ENCODE measurements at regions not wholly inside any gene's neighbourhood (a gene's known extent, or its start where the extent isn't known, plus 50 kb on each side); places are given as distances from the start of the nearest gene placed in this dataset.

GRCh38 chr16:63563819-63564505, 1527.7 kb upstream of the CDH8 start:
- DNase-seq = no peak

GRCh38 chr16:63553980-63554379, 1517.7 kb upstream of the CDH8 start:
- no peak for DNase-seq

GRCh38 chr16:63539276-63539675, 1503.0 kb upstream of the CDH8 start:
- no peak for DNase-seq

GRCh38 chr16:63530974-63531373, 1494.7 kb upstream of the CDH8 start:
- no peak for DNase-seq

- DNase-seq = no peak
Observed at GRCh38 chr16:63530208-63530607, 1494.0 kb upstream of the CDH8 start.

GRCh38 chr16:63527404-63527803, 1491.2 kb upstream of the CDH8 start:
- no peak for DNase-seq

- DNase-seq = no peak
Observed at GRCh38 chr16:63516394-63516793, 1480.2 kb upstream of the CDH8 start.

- no peak for DNase-seq
Observed at GRCh38 chr16:63512910-63513309, 1476.7 kb upstream of the CDH8 start.

GRCh38 chr16:63497408-63497807, 1461.2 kb upstream of the CDH8 start:
- no peak for DNase-seq

GRCh38 chr16:63496282-63496681, 1460.0 kb upstream of the CDH8 start:
- no peak for DNase-seq

- DNase-seq = no peak
Observed at GRCh38 chr16:63488955-63489354, 1452.7 kb upstream of the CDH8 start.

- DNase-seq = no peak
Observed at GRCh38 chr16:63481060-63481459, 1444.8 kb upstream of the CDH8 start.

- DNase-seq = no peak
Observed at GRCh38 chr16:63473725-63474124, 1437.5 kb upstream of the CDH8 start.

GRCh38 chr16:63467513-63467912, 1431.3 kb upstream of the CDH8 start:
- no peak for DNase-seq

GRCh38 chr16:63462316-63462715, 1426.1 kb upstream of the CDH8 start:
- DNase-seq = no peak

GRCh38 chr16:63461248-63461841, 1425.1 kb upstream of the CDH8 start:
- peak in 1 of 2 experiments; percentile 3 for DNase-seq

GRCh38 chr16:63458846-63459245, 1422.6 kb upstream of the CDH8 start:
- no peak for DNase-seq

GRCh38 chr16:63457869-63458268, 1421.6 kb upstream of the CDH8 start:
- no peak for DNase-seq

GRCh38 chr16:63453261-63453660, 1417.0 kb upstream of the CDH8 start:
- DNase-seq = no peak

- DNase-seq = no peak
Observed at GRCh38 chr16:63447121-63447520, 1410.9 kb upstream of the CDH8 start.

- no peak for DNase-seq
Observed at GRCh38 chr16:63442246-63442645, 1406.0 kb upstream of the CDH8 start.

- no peak for DNase-seq
Observed at GRCh38 chr16:63426275-63426870, 1390.1 kb upstream of the CDH8 start.

- no peak for DNase-seq
Observed at GRCh38 chr16:63422715-63423114, 1386.5 kb upstream of the CDH8 start.

- DNase-seq = no peak
Observed at GRCh38 chr16:63416712-63417111, 1380.5 kb upstream of the CDH8 start.

GRCh38 chr16:63415014-63415413, 1378.8 kb upstream of the CDH8 start:
- no peak for DNase-seq
